GM12865 (cell line): ENCODE measurements at regions not wholly inside any gene's neighbourhood (a gene's known extent, or its start where the extent isn't known, plus 50 kb on each side); places are given as distances from the start of the nearest gene placed in this dataset.

Source experiments
- DNase-seq: peaks from one replicate; pipeline ENCODE4 v3.0.0; 2010; ENCODE audit warnings: low read depth
- H3K4me3 ChIP-seq: 2 replicates; pipeline ENCODE4 v1.5.1; 2011; ENCODE audit warnings: mild to moderate bottlenecking, low read depth, low read length, control low read depth
- CTCF ChIP-seq: IDR thresholded peaks from 2 replicates; pipeline ENCODE4 v1.5.1; 2011; ENCODE audit warnings: low read length, control low read depth, low read depth, inconsistent platforms; ENCODE audit not compliant: insufficient read depth; ENCODE audit errors: missing control alignments

- TF ChIP-seq CTCF, result no peak
- DNase-seq, result no peak
- no peak overlapping the region for H3K4me3 ChIP-seq
Measured at GRCh38 chr13:47546391-47547225, 454.5 kb downstream of the SUCLA2 start.

GRCh38 chr13:47545201-47546024, 455.7 kb downstream of the SUCLA2 start:
- no peak for DNase-seq
- H3K4me3 ChIP-seq, result no peak overlapping the region
- no peak for TF ChIP-seq CTCF

- no peak for DNase-seq
- H3K4me3 ChIP-seq, result no peak overlapping the region
- TF ChIP-seq CTCF, result no peak
Measured at GRCh38 chr13:47539317-47539716, 461.8 kb downstream of the SUCLA2 start.

GRCh38 chr13:47523771-47524170, 477.3 kb downstream of the SUCLA2 start:
- H3K4me3 ChIP-seq, result no peak overlapping the region
- TF ChIP-seq CTCF, result no peak
- no peak for DNase-seq

- no peak for DNase-seq
- TF ChIP-seq CTCF, result no peak
- no peak overlapping the region for H3K4me3 ChIP-seq
Measured at GRCh38 chr13:47521890-47522487, 479.1 kb downstream of the SUCLA2 start.

- no peak for DNase-seq
- H3K4me3 ChIP-seq, result no peak overlapping the region
- no peak for TF ChIP-seq CTCF
Measured at GRCh38 chr13:47519626-47520025, 481.4 kb downstream of the SUCLA2 start.
